ENCODE measurements at regions not wholly inside any gene's neighbourhood (a gene's known extent, or its start where the extent isn't known, plus 50 kb on each side); places are given as distances from the start of the nearest gene placed in this dataset.

DNA sequence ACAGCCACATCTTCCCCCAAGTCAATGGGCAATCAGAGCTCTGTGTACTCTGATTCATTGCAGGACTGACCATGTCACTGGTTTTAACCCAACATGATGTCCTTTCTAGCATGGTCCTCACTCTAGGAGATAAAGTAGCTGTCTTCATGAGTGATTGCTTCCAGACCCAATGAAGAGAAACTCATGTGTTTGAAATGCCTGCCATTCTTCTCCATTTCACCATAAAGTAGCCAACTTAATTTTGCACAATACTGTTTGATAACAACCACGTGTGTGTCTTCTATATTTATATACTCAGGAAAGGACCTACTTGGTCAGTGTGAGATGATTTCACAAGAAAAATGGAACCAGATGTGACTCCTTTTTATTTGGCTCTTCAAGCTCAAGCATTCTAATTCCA, 172.5 kb downstream of the AXIN2 start:
- no peak for TF ChIP-seq YY1 (IDR thresholded peaks at IDR 0.05; ENCODE audit: insufficient read depth, insufficient read length)
- TF ChIP-seq ZNF274 (IDR thresholded peaks at IDR 0.05; ENCODE audit: low read depth, low read length) = no peak
- TF ChIP-seq SUZ12 (IDR thresholded peaks at IDR 0.05; ENCODE audit: extremely low read depth, insufficient read depth, insufficient read length) = no peak
- no peak for DNase-seq (ENCODE audit: low read depth, low spot score)
- Histone ChIP-seq H3K4me1 (ENCODE audit: insufficient read depth, insufficient read length) (no peaks in the 10 kb centered on the region), H3K36me3 (ENCODE audit: insufficient read depth, insufficient read length, low read length) (no peaks in the 10 kb centered on the region), H3K4me3 (ENCODE audit: insufficient read length, low read depth) (no peak overlapping the region), H3K9ac (ENCODE audit: insufficient read length, low read depth) (no peak overlapping the region), H3K9me3 (ENCODE audit: insufficient read depth, low read length) (no peaks in the 10 kb centered on the region), H3K27me3 (ENCODE audit: insufficient read depth, insufficient read length) (no peaks in the 10 kb centered on the region)

- Histone ChIP-seq H3K27me3 (ENCODE audit: insufficient read depth, insufficient read length) (no peaks in the 10 kb centered on the region), H3K9ac (ENCODE audit: insufficient read length, low read depth) (no peak overlapping the region), H3K4me3 (ENCODE audit: insufficient read length, low read depth) (no peak overlapping the region), H3K36me3 (ENCODE audit: insufficient read depth, insufficient read length, low read length) (no peaks in the 10 kb centered on the region), H3K9me3 (ENCODE audit: insufficient read depth, low read length) (no peaks in the 10 kb centered on the region), H3K4me1 (ENCODE audit: insufficient read depth, insufficient read length) (no peaks in the 10 kb centered on the region)
- DNase-seq (ENCODE audit: low read depth, low spot score) = no peak
- TF ChIP-seq ZNF274 (IDR thresholded peaks at IDR 0.05; ENCODE audit: low read depth, low read length) = no peak
- no peak for TF ChIP-seq YY1 (IDR thresholded peaks at IDR 0.05; ENCODE audit: insufficient read depth, insufficient read length)
- no peak for TF ChIP-seq SUZ12 (IDR thresholded peaks at IDR 0.05; ENCODE audit: extremely low read depth, insufficient read depth, insufficient read length)
Observed at GRCh38 chr17:65387322-65387721, 174.1 kb downstream of the AXIN2 start.

DNA sequence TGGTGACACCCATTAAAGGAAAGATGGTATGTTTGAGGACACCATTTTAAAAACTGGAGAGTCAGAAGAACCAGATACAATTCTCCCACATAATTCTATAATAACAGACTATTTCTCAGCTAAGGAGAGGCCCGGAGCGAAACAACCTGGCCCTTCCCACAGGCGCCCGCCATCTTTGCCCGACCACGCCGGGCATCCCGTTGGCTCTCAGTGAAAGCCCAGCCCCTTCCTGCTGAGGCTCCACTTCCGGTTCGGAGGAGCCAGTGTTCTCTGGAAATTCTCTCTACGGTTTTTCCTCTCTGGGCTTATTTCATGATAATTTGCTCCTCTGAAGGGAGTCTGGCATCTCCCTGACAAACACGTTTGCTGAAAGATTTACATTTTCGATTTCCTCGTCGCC, 175.7 kb downstream of the AXIN2 start:
- Histone ChIP-seq H3K4me1 (ENCODE audit: insufficient read depth, insufficient read length) (no peaks in the 10 kb centered on the region), H3K9ac (ENCODE audit: insufficient read length, low read depth) (no peak overlapping the region), H3K9me3 (ENCODE audit: insufficient read depth, low read length) (no peaks in the 10 kb centered on the region), H3K4me3 (ENCODE audit: insufficient read length, low read depth) (no peak overlapping the region), H3K36me3 (ENCODE audit: insufficient read depth, insufficient read length, low read length) (no peaks in the 10 kb centered on the region), H3K27me3 (ENCODE audit: insufficient read depth, insufficient read length) (no peaks in the 10 kb centered on the region)
- DNase-seq (ENCODE audit: low read depth, low spot score) = no peak
- TF ChIP-seq YY1 (IDR thresholded peaks at IDR 0.05; ENCODE audit: insufficient read depth, insufficient read length) = no peak
- no peak for TF ChIP-seq SUZ12 (IDR thresholded peaks at IDR 0.05; ENCODE audit: extremely low read depth, insufficient read depth, insufficient read length)
- no peak for TF ChIP-seq ZNF274 (IDR thresholded peaks at IDR 0.05; ENCODE audit: low read depth, low read length)

- no peak overlapping the region for H3K9ac ChIP-seq (ENCODE audit: insufficient read length, low read depth)
Observed at GRCh38 chr17:65385071-65385470, 176.4 kb downstream of the AXIN2 start.

DNA sequence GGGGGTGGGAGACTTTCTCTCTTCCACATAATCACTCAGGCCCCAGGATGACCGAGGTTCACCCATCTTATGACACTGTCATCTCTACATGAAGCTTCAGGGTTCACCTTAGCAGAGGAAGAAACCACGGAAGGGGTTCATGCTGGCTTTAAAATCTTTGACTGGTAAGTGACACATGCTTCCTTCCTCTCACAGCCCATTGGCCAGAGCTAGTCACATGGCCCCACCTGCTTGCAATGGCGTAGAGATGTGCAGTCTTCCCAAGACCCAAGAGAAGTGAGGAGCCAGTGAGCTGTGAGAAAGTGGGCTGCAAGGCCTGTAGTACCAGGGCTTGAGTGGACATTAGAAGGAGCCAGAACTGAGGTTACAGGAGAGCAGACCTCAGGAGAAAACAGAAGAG, 180.3 kb downstream of the AXIN2 start:
- H3K4me3 ChIP-seq (ENCODE audit: insufficient read length, low read depth) = no peak overlapping the region
- no peak overlapping the region for H3K9ac ChIP-seq (ENCODE audit: insufficient read length, low read depth)
- DNase-seq (ENCODE audit: low read depth, low spot score) = no peak
- H3K4me1 ChIP-seq (ENCODE audit: insufficient read depth, insufficient read length) = no peaks in the 10 kb centered on the region
- TF ChIP-seq YY1 (IDR thresholded peaks at IDR 0.05; ENCODE audit: insufficient read depth, insufficient read length) = no peak
- TF ChIP-seq SUZ12 (IDR thresholded peaks at IDR 0.05; ENCODE audit: extremely low read depth, insufficient read depth, insufficient read length) = no peak
- no peak for TF ChIP-seq ZNF274 (IDR thresholded peaks at IDR 0.05; ENCODE audit: low read depth, low read length)
- no peaks in the 10 kb centered on the region for H3K27me3 ChIP-seq (ENCODE audit: insufficient read depth, insufficient read length)
- H3K36me3 ChIP-seq (ENCODE audit: insufficient read depth, insufficient read length, low read length) = no peaks in the 10 kb centered on the region
- H3K9me3 ChIP-seq (ENCODE audit: insufficient read depth, low read length) = 0 out of 2 replicates have a peak, but pooled peaks cover 4% of the 10 kb centered on the region

More at GRCh38 chr17:65385071-65385470, 176.4 kb downstream of the AXIN2 start:
- Histone ChIP-seq H3K4me1 (ENCODE audit: insufficient read depth, insufficient read length) (no peaks in the 10 kb centered on the region), H3K36me3 (ENCODE audit: insufficient read depth, insufficient read length, low read length) (no peaks in the 10 kb centered on the region), H3K27me3 (ENCODE audit: insufficient read depth, insufficient read length) (no peaks in the 10 kb centered on the region), H3K9me3 (ENCODE audit: insufficient read depth, low read length) (no peaks in the 10 kb centered on the region), H3K4me3 (ENCODE audit: insufficient read length, low read depth) (no peak overlapping the region)
- no peak for TF ChIP-seq SUZ12 (IDR thresholded peaks at IDR 0.05; ENCODE audit: extremely low read depth, insufficient read depth, insufficient read length)
- no peak for TF ChIP-seq YY1 (IDR thresholded peaks at IDR 0.05; ENCODE audit: insufficient read depth, insufficient read length)
- TF ChIP-seq ZNF274 (IDR thresholded peaks at IDR 0.05; ENCODE audit: low read depth, low read length) = no peak
- DNase-seq (ENCODE audit: low read depth, low spot score) = no peak

- Histone ChIP-seq H3K9ac (ENCODE audit: insufficient read length, low read depth) (no peak overlapping the region), H3K36me3 (ENCODE audit: insufficient read depth, insufficient read length, low read length) (no peaks in the 10 kb centered on the region), H3K4me1 (ENCODE audit: insufficient read depth, insufficient read length) (no peaks in the 10 kb centered on the region), H3K4me3 (ENCODE audit: insufficient read length, low read depth) (no peak overlapping the region), H3K27me3 (ENCODE audit: insufficient read depth, insufficient read length) (peaks cover 3% of the 10 kb centered on the region), H3K9me3 (ENCODE audit: insufficient read depth, low read length) (0 out of 2 replicates have a peak, but pooled peaks cover 4% of the 10 kb centered on the region)
- no peak for TF ChIP-seq YY1 (IDR thresholded peaks at IDR 0.05; ENCODE audit: insufficient read depth, insufficient read length)
- no peak for TF ChIP-seq SUZ12 (IDR thresholded peaks at IDR 0.05; ENCODE audit: extremely low read depth, insufficient read depth, insufficient read length)
- TF ChIP-seq ZNF274 (IDR thresholded peaks at IDR 0.05; ENCODE audit: low read depth, low read length) = no peak
- no peak for DNase-seq (ENCODE audit: low read depth, low spot score)
Observed at GRCh38 chr17:65374966-65375365, 186.5 kb downstream of the AXIN2 start.

DNA sequence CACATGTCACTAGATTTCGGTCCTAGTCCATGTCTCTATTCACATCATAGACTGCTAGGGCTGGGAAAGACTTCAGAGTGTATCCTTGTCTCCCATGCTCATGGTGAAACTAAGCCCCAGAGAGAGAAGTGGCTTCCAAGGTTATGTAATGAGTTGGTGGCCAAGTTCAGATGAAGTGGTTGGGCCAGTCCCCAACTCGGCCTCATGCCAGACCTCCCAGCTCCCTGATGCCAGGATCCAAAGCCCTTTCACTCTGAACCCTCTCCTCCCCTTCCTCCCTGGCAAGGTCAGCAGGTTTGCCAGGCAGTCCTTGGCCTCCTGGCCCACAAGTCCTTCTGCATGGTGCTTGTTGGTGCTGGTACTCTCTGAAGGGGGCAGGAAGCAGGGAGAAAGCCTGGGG, 189.7 kb downstream of the AXIN2 start:
- no peaks in the 10 kb centered on the region for H3K36me3 ChIP-seq (ENCODE audit: insufficient read depth, insufficient read length, low read length)
- DNase-seq (ENCODE audit: low read depth, low spot score) = no peak
- TF ChIP-seq YY1 (IDR thresholded peaks at IDR 0.05; ENCODE audit: insufficient read depth, insufficient read length) (no peak), ZNF274 (IDR thresholded peaks at IDR 0.05; ENCODE audit: low read depth, low read length) (no peak), SUZ12 (IDR thresholded peaks at IDR 0.05; ENCODE audit: extremely low read depth, insufficient read depth, insufficient read length) (no peak)
- H3K27me3 ChIP-seq (ENCODE audit: insufficient read depth, insufficient read length) = peaks cover 3% of the 10 kb centered on the region
- H3K9ac ChIP-seq (ENCODE audit: insufficient read length, low read depth) = no peak overlapping the region
- no peaks in the 10 kb centered on the region for H3K4me1 ChIP-seq (ENCODE audit: insufficient read depth, insufficient read length)
- no peak overlapping the region for H3K4me3 ChIP-seq (ENCODE audit: insufficient read length, low read depth)
- no peaks in the 10 kb centered on the region for H3K9me3 ChIP-seq (ENCODE audit: insufficient read depth, low read length)
